Inflammatory macrophage treated with lipopolysaccharide for 4 hours (primary cell): ENCODE measurements at regions not wholly inside any gene's neighbourhood (a gene's known extent, or its start where the extent isn't known, plus 50 kb on each side); places are given as distances from the start of the nearest gene placed in this dataset.

Experiments used
- DNase-seq: peaks from one replicate; pipeline ENCODE4 v3.0.0-alpha.2; 2020

DNA sequence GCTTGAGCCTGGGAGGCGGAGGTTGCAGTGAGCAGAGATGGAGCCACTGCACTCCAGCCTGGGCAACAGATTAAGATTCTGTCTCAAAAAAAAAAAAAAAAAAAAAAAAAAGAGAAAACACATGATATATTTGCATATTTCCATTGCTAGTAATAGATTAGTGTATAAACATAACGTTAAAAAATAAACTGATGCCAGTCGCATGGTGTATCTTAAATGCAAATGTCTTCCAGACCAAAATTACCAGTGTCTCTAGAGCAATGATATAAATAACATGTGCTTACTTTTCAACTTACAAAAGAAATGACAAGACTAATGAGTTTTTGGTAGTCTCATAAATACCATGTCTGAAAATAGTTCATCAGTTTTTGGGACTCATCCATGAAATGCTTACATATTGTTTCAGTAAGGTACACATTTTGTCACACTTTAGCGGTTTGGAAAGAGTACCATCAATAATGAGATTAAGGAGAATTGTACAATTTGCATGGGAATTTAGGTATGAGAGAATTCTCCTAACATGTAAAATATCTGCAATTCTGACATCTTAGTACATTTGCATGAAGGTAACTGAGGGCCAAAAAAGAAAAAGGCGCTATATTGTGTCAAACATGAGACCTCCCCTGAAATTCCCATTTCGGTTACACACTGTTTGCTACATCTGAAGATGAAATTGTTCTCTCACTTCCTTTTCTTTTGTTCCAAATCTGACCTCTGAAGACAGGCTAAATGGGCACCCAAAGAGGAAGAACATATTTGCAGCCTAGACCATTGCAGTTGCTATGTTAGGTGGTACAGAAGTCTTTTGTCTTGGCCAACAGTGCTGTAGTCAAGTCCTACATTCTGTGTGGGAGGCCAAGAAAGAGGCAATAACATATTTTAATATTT lies 51.5 kb upstream of the PIP4K2A start:
- DNase-seq: peak; percentile 82

- no peak for DNase-seq
Observed at GRCh38 chr10:22764639-22765038, 50.3 kb upstream of the PIP4K2A start.
